Sigmoid colon (tissue), 6 donors: ENCODE measurements at regions not wholly inside any gene's neighbourhood (a gene's known extent, or its start where the extent isn't known, plus 50 kb on each side); places are given as distances from the start of the nearest gene placed in this dataset.
"Not testable (repeated sequence)": the region's sequence is repeated elsewhere in the genome, so short reads cannot be mapped to it uniquely, and the experiment has no call there.

ENCODE experiments used
- DNase-seq: peaks from one replicate; pipeline ENCODE4 v3.0.0-alpha.2; 2019
- H3K27ac ChIP-seq, 4 donors: fragments of 200-600 bp; sonication (generic); one replicate each; pipeline ENCODE4 v1.5.1; 2016 to 2019; ENCODE audit warnings: mild to moderate bottlenecking in 1 of 4
- H3K27me3 ChIP-seq, 3 donors: fragments of 200-600 bp; sonication (generic); one replicate each; pipeline ENCODE4 v1.5.1; 2019; ENCODE audit warnings: mild to moderate bottlenecking in 1 of 3
- H3K36me3 ChIP-seq, 4 donors: fragments of 200-600 bp; sonication (generic); one replicate each; pipeline ENCODE4 v1.5.1; 2016 to 2019
- H3K4me1 ChIP-seq, 4 donors: fragments of 200-600 bp; sonication (generic); one replicate each; pipeline ENCODE4 v1.5.1; 2017 to 2019
- H3K4me3 ChIP-seq, 4 donors: fragments of 200-600 bp; sonication (generic); one replicate each; pipeline ENCODE4 v1.5.1; 2017 to 2019; ENCODE audit warnings: mild to moderate bottlenecking in 2 of 4, moderate library complexity in 1 of 4
- H3K9me3 ChIP-seq, 4 donors: fragments of 200-600 bp in 3 of 4; sonication (generic) in 3 of 4; one replicate each; pipeline versions ENCODE4 v1.5.1 to v1.6.1; 2013 to 2019
- CTCF ChIP-seq, 4 experiments: fragments of 450-650 bp in 3 of 4; fragments of 200-600 bp in 1 of 4; IDR thresholded peaks; one replicate each; pipeline ENCODE4 v1.5.1; 2016 to 2019; ENCODE audit warnings: antibody characterized with exemption in 4 of 4, mild to moderate bottlenecking in 3 of 4, moderate library complexity in 2 of 4
- EP300 ChIP-seq, 4 donors: sonication (generic); formaldehyde crosslinking; IDR thresholded peaks; one replicate each; pipeline ENCODE4 v1.6.1; 2017; ENCODE audit warnings: antibody characterized with exemption in 4 of 4
- POLR2A ChIP-seq, 2 donors: fragments of 450-650 bp; IDR thresholded peaks; one replicate each; pipeline ENCODE4 v1.6.1; 2016; ENCODE audit warnings: antibody characterized with exemption in 2 of 2, mild to moderate bottlenecking in 2 of 2, moderate library complexity in 2 of 2
- POLR2AphosphoS5 ChIP-seq, 4 donors: sonication (generic); formaldehyde crosslinking; IDR thresholded peaks; one replicate each; pipeline ENCODE4 v1.6.1; 2017; ENCODE audit warnings: antibody characterized with exemption in 4 of 4
- WGBS, 2 donors: extraction: QIAGEN DNeasy Blood & Tissue Kit; methylation state at CpG; one replicate each; pipeline ENCODE4 v1.1.7; 2013; 5-methylcytosine and 5-hydroxymethylcytosine counted together
- intact Hi-C: fragments of 100-400 bp; cut with DNase I; formaldehyde crosslinking; loops from one replicate; pipeline ENCODE4 v1.15.1; 2023
- donor health status: healthy with polysubstance abuse.
- donor health status: healthy.

- no peaks in the 10 kb centered on the region for H3K36me3 ChIP-seq
- TF ChIP-seq POLR2A (IDR thresholded peaks at IDR 0.05) (no peak), CTCF (IDR thresholded peaks at IDR 0.05) (no peak), POLR2AphosphoS5 (IDR thresholded peaks at IDR 0.05) (no peak), EP300 (IDR thresholded peaks at IDR 0.05) (no peak)
- H3K9me3 ChIP-seq: peaks cover 0 to 4% (median 0%) of the 10 kb centered on the region in 4 donors
- H3K4me3 ChIP-seq: no peak overlapping the region
- intact Hi-C loops: no loop called here
- no peaks in the 10 kb centered on the region for H3K4me1 ChIP-seq
- H3K27ac ChIP-seq: no peak overlapping the region
- no peaks in the 10 kb centered on the region for H3K27me3 ChIP-seq
- DNase-seq: no peak
- 79 to 82% methylated on average over 2 of the region's 2 CpGs for WGBS, 2 donors
Measured at GRCh38 chr6:65979120-65979519, 272.1 kb upstream of the EYS start.

- H3K4me1 ChIP-seq, H3K27ac ChIP-seq, H3K27me3 ChIP-seq, H3K36me3 ChIP-seq, H3K4me3 ChIP-seq, H3K9me3 ChIP-seq, intact Hi-C loops, DNase-seq: not testable (repeated sequence)
- 84 to 89% methylated on average over 9 of the region's 9 CpGs for WGBS, 2 donors
Measured at GRCh38 chr6:65971252-65971651, 264.2 kb upstream of the EYS start.

DNA sequence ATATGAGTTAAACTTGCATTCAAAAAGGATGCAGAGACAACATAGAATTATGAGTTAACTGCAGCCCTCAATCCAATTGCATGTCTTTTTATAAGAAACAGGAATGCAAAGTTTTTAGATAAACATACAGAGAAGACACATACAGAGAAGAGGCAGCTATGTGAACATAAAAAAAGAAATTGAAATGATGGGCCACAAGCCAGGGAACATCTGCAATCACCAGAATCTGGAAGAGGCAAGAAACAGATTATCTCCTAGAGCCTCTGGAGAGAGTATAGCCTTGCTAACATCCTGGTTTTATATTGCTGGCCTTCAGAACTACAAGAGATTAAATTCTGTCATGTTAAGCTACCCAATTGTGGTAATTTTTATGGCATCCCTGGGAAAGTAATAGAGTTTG is 257.2 kb upstream of the EYS start:
- DNase-seq: no peak
- Histone ChIP-seq H3K4me3 (no peak overlapping the region), H3K27ac (no peak overlapping the region), H3K4me1 (no peaks in the 10 kb centered on the region), H3K9me3 (no peaks in the 10 kb centered on the region), H3K36me3 (no peaks in the 10 kb centered on the region), H3K27me3 (no peaks in the 10 kb centered on the region)
- TF ChIP-seq EP300 (IDR thresholded peaks at IDR 0.05) (no peak), CTCF (IDR thresholded peaks at IDR 0.05) (no peak), POLR2A (IDR thresholded peaks at IDR 0.05) (no peak), POLR2AphosphoS5 (IDR thresholded peaks at IDR 0.05) (no peak)
- intact Hi-C loops: no loop called here

DNA sequence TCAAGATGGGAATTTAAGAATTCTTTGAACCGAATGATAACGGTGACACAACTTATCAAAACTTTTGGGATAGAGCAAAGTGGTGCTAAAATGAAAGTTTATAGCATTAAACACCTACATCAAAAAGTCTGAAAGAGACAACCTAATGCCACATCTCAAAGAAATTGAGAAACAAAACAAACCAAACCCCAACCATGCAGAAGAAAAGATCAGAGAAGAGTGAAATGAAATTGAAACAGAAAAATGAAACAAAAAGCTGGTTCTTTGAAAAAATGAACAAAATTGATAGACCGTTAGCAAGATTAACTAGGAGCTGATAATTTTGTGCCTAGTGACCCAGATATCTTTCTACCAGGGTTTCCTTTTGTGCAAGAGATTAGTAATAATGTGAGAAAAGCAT is 248.0 kb upstream of the EYS start:
- Histone ChIP-seq H3K27me3 (no peaks in the 10 kb centered on the region), H3K4me1 (no peaks in the 10 kb centered on the region), H3K36me3 (no peaks in the 10 kb centered on the region), H3K4me3 (no peak overlapping the region), H3K27ac (no peak overlapping the region), H3K9me3 (no peaks in the 10 kb centered on the region)
- no peak for TF ChIP-seq EP300 (IDR thresholded peaks at IDR 0.05)
- no peak for TF ChIP-seq POLR2AphosphoS5 (IDR thresholded peaks at IDR 0.05)
- no peak for TF ChIP-seq CTCF (IDR thresholded peaks at IDR 0.05)
- no peak for TF ChIP-seq POLR2A (IDR thresholded peaks at IDR 0.05)
- 88 to 90% methylated on average over 3 of the region's 3 CpGs for WGBS, 2 donors
- no peak for DNase-seq
- intact Hi-C loops: no loop called here

GRCh38 chr6:65948062-65948461 is 241.0 kb upstream of the EYS start:
- Histone ChIP-seq H3K36me3 (no peaks in the 10 kb centered on the region), H3K9me3 (no peaks in the 10 kb centered on the region), H3K4me3 (no peak overlapping the region), H3K27ac (no peak overlapping the region), H3K4me1 (no peaks in the 10 kb centered on the region), H3K27me3 (no peaks in the 10 kb centered on the region)
- TF ChIP-seq POLR2A (IDR thresholded peaks at IDR 0.05) (no peak), EP300 (IDR thresholded peaks at IDR 0.05) (no peak), POLR2AphosphoS5 (IDR thresholded peaks at IDR 0.05) (no peak), CTCF (IDR thresholded peaks at IDR 0.05) (no peak)
- intact Hi-C loops: no loop called here
- 74 to 81% methylated on average over 1 of the region's 1 CpG for WGBS, 2 donors
- no peak for DNase-seq
